ENCODE measurements at regions not wholly inside any gene's neighbourhood (a gene's known extent, or its start where the extent isn't known, plus 50 kb on each side); places are given as distances from the start of the nearest gene placed in this dataset.
"Not testable (repeated sequence)": the region's sequence is repeated elsewhere in the genome, so short reads cannot be mapped to it uniquely, and the experiment has no call there.

DNA sequence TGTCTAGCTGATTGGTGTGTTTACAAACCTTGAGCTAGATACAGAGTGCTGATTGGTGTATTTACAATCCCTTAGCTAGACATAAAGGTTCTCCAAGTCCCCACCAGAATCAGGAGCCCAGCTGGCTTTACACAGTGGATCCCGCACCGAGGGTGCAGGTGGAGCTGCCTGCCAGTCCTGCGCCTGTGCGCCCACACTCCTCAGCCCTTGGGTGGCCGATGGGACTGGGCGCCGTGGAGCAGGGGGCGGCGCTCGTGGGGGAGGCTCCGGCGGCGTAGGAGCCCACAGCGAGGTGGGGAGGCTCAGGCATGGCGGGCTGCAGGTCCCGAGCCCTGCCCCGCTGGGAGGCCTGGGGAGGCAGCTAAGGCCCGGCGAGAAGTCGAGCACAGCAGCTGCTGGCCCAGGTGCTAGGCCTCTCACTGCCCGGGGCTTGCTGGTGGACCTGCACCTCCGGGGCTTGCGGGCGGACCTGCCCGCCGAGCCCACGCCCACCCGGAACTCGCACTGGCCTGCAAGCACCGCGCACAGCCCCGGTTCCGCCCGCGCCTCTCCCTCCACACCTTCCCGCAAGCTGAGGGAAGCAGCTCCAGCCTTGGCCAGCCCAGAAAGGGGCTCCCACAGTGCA, 51.0 kb upstream of the CDYL start:
- DNase-seq (ENCODE audit: low read depth) = not testable (repeated sequence)

GRCh38 chr6:4724727-4725126, 51.5 kb upstream of the CDYL start:
- not testable (repeated sequence) for DNase-seq (ENCODE audit: low read depth)

- DNase-seq (ENCODE audit: low read depth) = no peak
These were observed 52.8 kb upstream of the CDYL start for GRCh38 chr6:4723383-4723782.

DNA sequence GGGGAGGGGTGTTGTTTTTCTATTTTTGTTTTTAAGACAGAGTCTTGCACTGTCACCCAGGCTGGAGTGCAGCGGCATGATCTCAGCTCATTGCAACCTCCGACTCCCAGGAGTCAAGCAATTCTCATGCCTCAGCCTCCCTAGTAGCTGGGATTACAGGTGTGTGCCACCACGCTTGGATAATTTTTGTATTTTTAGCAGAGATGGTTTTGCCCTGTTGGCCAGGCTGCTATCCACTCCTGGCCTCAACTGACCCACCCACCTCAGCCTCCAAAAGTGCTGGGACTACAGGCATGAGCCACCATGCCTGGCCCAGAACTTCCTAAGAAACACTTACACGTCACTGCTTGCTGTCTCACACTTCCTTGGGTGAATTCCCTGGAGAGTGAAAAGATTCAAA, 54.8 kb upstream of the CDYL start:
- DNase-seq (ENCODE audit: low read depth) = not testable (repeated sequence)

- DNase-seq (ENCODE audit: low read depth) = no peak
These were observed 56.7 kb upstream of the CDYL start for GRCh38 chr6:4719491-4719890.

- no peak for DNase-seq (ENCODE audit: low read depth)
These were observed 58.3 kb upstream of the CDYL start for GRCh38 chr6:4717856-4718255.

DNA sequence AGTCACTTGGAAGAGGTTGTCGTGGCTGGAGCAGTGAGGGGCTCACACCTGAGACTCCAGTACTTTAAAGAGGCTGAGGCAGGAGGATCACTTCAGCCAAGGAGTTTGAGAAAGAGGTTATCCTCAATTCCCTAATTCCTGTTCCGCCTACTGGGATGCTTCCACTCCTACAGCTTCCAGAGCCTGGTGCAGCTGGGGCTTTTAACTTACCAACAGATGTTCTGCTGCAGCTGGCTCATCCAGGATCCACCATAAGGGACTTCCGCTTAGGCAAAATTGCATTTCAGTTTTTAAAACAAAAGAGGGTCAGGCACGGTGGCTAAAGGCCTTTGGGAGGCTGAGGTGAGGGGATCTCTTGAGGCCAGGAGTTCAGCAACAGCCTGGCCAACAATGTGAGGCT, 59.1 kb upstream of the CDYL start:
- no peak for DNase-seq (ENCODE audit: low read depth)

DNA sequence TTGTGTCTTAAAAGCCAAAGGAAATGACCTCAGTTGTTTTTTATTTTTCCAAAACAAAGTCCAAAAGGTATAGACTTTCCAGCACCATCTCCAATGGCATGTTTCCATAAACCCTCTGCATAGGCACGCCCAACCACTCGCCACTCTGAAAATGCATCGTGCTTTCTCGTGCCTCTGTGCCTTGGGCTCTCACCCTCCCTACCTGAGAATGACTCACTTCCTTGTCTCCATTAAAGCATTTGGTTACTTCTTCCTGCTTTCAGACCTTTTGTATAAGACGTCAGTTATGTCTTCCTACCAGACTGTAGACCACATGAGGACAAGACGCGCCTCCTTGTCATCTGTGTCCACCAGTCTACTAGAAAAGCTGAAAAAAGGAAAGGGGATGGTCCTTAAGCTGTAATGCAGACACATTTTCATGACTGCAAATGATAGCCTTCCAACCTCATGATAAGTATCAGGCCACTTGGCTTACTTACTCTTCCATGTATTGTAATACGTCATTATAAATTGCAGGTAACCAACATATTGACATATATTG, 61.2 kb upstream of the CDYL start:
- no peak for DNase-seq (ENCODE audit: low read depth)

DNA sequence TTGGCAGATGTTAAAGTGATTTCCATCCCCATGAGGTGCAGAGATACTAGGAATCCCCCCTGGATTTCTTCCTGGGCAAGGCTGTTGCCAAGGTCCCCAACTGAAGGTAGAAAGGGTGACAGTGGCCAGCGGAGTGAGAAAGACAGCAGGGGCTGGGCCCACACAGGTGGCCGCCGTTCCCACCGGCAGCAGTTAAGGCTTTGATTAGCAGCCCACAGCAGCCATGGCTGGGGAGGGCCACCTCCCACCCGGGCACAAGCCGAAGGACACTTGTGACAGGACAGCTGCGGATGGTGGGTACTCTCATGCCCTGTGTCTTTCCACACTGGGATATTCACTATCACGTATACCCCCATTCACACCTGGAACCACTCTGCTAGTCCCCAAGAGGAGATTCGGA, 63.9 kb upstream of the CDYL start:
- DNase-seq (ENCODE audit: low read depth) = no peak

DNA sequence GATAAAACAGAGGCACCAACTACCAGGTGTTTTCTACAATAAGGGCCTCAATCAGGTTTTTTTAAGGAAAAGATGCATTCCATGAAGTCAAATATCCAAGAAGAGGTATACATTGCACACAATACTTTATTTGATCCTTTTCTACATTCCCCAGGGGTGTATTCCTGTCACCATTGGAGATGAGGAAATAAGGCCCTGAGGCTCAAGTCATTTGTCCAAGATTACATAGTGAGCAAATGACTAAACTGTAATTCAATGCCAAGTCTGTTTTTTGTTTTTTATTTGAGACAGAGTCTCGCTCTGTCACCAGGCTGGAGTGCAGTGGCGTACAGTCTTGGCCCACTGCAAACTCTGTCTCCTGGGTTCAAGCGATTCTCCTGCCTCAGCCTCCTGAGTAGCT, 69.2 kb upstream of the CDYL start:
- no peak for DNase-seq (ENCODE audit: low read depth)

DNA sequence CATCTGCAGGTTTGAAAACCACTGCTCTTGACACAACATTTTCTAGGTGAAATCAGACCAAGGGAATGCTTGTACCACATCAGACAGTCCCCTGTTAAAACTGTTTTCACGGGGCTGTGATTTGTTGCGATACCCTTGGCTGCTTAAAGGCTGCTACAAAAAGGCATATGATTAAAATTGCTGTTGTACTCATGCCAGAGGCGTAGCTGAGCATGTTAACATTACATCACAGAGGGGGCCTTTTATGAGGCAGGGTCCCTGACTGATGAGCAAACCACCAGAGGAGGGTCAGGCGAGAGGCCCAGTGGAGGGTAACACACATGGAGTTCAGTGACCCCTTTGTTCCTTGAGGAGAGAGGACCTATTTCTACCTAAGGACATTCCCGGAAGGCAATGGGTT, 70.4 kb upstream of the CDYL start:
- no peak for DNase-seq (ENCODE audit: low read depth)

GRCh38 chr6:4703382-4703781, 72.8 kb upstream of the CDYL start:
- no peak for DNase-seq (ENCODE audit: low read depth)

DNA sequence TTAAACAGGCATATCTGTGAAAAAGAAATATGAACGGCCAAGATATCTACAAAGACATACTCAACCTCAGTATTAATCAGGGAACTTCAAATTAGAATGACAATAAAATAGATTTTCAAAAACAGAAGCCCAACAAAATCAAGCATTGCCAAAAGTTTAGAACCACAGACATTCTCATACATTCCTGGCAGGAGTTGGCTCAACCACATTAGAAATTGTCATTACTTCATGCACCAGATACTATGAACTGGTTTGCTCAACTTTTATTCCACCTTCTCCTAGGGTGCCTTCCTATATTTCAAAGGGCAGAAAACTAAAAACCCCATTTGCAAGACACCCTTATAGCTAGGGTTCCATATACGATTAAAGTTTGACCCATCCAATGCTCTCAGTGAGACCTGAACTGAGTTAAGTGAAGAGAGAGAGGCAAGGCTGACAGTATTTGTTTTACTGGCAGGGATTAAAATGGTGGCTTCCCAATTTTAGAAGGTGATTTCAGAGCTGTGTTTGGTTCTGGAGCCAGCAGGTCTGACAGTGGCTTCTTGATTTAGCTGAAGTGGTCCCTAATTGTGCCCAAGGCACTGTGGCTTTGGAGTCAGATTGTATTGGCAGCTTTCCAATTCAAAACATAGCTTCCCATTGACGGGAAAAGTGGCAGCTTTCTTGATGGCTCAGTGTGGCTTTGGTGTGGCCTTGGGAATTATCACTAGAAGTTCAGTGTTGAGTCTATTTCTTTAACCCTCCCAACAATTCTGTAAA, 77.1 kb upstream of the CDYL start:
- DNase-seq (ENCODE audit: low read depth) = no peak

- DNase-seq (ENCODE audit: low read depth) = no peak
These were observed 82.8 kb upstream of the CDYL start for GRCh38 chr6:4693173-4693970.

- no peak for DNase-seq (ENCODE audit: low read depth)
These were observed 83.5 kb upstream of the CDYL start for GRCh38 chr6:4692664-4693063.

GRCh38 chr6:4687989-4688947, 87.9 kb upstream of the CDYL start:
- peak; percentile 33 for DNase-seq (ENCODE audit: low read depth)

DNA sequence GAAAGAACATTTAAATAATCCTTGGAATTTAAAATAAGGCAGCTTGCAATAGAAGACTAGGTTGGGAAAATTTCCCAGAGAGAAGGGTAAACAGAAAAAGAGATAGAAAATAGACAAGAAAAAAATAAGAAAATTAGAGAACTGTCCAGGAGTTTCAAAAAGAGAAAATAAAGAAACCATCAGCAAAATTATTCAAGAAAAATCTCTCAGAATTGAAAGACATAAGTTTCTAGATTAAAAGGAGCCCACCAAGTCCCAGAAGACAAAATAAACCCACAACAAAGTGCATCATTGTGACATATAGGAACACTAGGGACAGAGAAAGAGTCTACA, 88.6 kb upstream of the CDYL start:
- no peak for DNase-seq (ENCODE audit: low read depth)

- DNase-seq (ENCODE audit: low read depth) = no peak
These were observed 93.6 kb upstream of the CDYL start for GRCh38 chr6:4682431-4683097.

- DNase-seq (ENCODE audit: low read depth) = no peak
These were observed 97.5 kb upstream of the CDYL start for GRCh38 chr6:4678506-4679300.

GRCh38 chr6:4677751-4678065, 98.5 kb upstream of the CDYL start:
- no peak for DNase-seq (ENCODE audit: low read depth)

All from HS-27A (cell line).